ENCODE measurements at regions not wholly inside any gene's neighbourhood (a gene's known extent, or its start where the extent isn't known, plus 50 kb on each side); places are given as distances from the start of the nearest gene placed in this dataset.

- TF ChIP-seq POLR2A (IDR thresholded peaks at IDR 0.05; ENCODE audit: low read length) (no peak), MAX (IDR thresholded peaks at IDR 0.05) (no peak), JUNB (IDR thresholded peaks at IDR 0.05) (no peak), CTCF (IDR thresholded peaks at IDR 0.05) (no peak), ESRRA (IDR thresholded peaks at IDR 0.05; ENCODE audit: borderline replicate concordance, low read length) (no peak), HOXB5 (CRISPR knock-in tag; IDR thresholded peaks at IDR 0.05) (no peak)
These were observed 609.6 kb upstream of the TLE4 start for GRCh38 chr9:78962156-78962555.
